ENCODE measurements at regions not wholly inside any gene's neighbourhood (a gene's known extent, or its start where the extent isn't known, plus 50 kb on each side); places are given as distances from the start of the nearest gene placed in this dataset.

DNA sequence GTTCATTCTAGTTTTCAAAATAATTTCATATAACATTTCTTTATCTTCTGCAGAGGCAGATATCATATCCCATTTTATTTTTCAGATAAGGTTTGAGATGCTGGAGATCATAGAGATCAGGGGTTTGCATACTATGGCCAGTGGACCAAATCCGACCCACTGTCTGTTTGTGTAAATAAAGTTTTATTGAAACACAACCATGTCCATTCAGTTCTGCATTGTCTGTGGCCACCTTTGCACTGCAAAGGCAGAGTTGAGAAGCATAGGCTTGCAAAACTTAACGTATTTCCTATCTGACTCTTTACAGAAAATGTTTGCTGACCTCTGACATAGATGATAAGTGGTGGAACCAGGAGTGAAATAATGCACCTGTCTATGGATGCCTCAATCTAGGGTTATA is 63.9 kb upstream of the SOD3 start:
- no peaks in the 10 kb centered on the region for H3K79me2 ChIP-seq (ENCODE audit: low read depth)
- no peaks in the 10 kb centered on the region for H3F3A ChIP-seq (ENCODE audit: low read depth)
- H3K9ac ChIP-seq = no peak overlapping the region
- H3K4me2 ChIP-seq = no peak overlapping the region
- Mint-ChIP-seq H3K36me3 (no peaks in the 10 kb centered on the region), H3K4me3 (no peak overlapping the region), H3K27ac (no peak overlapping the region), H3K4me1 (peaks cover 7% of the 10 kb centered on the region), H3K27me3 (ENCODE audit: insufficient read depth, low read depth) (peaks cover 2% of the 10 kb centered on the region), H3K9me3 (peaks cover 6% of the 10 kb centered on the region)
- no peak for TF ChIP-seq EZH2phosphoT487 (IDR thresholded peaks at IDR 0.05)
- no peak for TF ChIP-seq EZH2 (IDR thresholded peaks at IDR 0.05)
- TF ChIP-seq, protein P1, sequence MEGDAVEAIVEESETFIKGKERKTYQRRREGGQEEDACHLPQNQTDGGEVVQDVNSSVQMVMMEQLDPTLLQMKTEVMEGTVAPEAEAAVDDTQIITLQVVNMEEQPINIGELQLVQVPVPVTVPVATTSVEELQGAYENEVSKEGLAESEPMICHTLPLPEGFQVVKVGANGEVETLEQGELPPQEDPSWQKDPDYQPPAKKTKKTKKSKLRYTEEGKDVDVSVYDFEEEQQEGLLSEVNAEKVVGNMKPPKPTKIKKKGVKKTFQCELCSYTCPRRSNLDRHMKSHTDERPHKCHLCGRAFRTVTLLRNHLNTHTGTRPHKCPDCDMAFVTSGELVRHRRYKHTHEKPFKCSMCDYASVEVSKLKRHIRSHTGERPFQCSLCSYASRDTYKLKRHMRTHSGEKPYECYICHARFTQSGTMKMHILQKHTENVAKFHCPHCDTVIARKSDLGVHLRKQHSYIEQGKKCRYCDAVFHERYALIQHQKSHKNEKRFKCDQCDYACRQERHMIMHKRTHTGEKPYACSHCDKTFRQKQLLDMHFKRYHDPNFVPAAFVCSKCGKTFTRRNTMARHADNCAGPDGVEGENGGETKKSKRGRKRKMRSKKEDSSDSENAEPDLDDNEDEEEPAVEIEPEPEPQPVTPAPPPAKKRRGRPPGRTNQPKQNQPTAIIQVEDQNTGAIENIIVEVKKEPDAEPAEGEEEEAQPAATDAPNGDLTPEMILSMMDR (IDR thresholded peaks at IDR 0.05) = no peak
- no peak overlapping the region for H3K4me3 ChIP-seq
- H3K27me3 ChIP-seq = no peaks in the 10 kb centered on the region
- H3K9me3 ChIP-seq (ENCODE audit: low read depth) = no peaks in the 10 kb centered on the region
- no peak overlapping the region for H3K27ac ChIP-seq
- no peaks in the 10 kb centered on the region for H4K20me1 ChIP-seq (ENCODE audit: low read depth)
- H3K36me3 ChIP-seq = no peaks in the 10 kb centered on the region
- DNase-seq (ENCODE audit: low spot score) = no peak
- no peak overlapping the region for H2AFZ ChIP-seq (replicated peaks)
- H3K4me1 ChIP-seq = no peaks in the 10 kb centered on the region

DNA sequence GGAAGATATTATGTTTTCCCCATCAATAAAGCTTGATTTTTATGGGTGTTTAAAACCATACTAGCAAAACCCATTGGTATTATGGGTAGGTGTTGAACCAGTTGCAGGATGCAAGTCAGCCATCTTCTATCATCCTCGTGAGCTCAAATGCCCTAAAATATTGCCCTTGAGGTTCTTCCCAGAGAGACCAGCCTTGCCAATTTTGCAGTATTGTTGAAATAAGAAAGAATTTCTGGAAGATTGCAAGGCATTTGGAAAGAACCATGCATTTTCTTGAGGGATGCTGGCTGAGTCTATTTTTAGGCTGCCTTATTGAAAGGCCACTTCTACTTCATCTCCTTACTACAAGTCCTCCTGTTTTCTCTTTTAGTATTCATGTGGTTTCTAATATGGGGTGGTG is 60.9 kb upstream of the SOD3 start:
- Histone ChIP-seq H2AFZ (replicated peaks) (peak overlapping the region; percentile 34), H3K4me1 (no peaks in the 10 kb centered on the region), H3K79me2 (ENCODE audit: low read depth) (no peaks in the 10 kb centered on the region), H3K4me2 (no peak overlapping the region), H3K27ac (no peak overlapping the region), H3K27me3 (no peaks in the 10 kb centered on the region), H3K4me3 (no peak overlapping the region), H3K9ac (no peak overlapping the region), H3K9me3 (ENCODE audit: low read depth) (no peaks in the 10 kb centered on the region), H4K20me1 (ENCODE audit: low read depth) (no peaks in the 10 kb centered on the region), H3K36me3 (no peaks in the 10 kb centered on the region), H3F3A (ENCODE audit: low read depth) (no peaks in the 10 kb centered on the region)
- Mint-ChIP-seq H3K27ac (no peak overlapping the region), H3K4me3 (no peak overlapping the region), H3K4me1 (peaks cover 7% of the 10 kb centered on the region), H3K9me3 (peaks cover 25% of the 10 kb centered on the region), H3K27me3 (ENCODE audit: insufficient read depth, low read depth) (peaks cover 4% of the 10 kb centered on the region), H3K36me3 (no peaks in the 10 kb centered on the region)
- TF ChIP-seq, protein P1 (IDR thresholded peaks at IDR 0.05) = no peak
- TF ChIP-seq EZH2phosphoT487 (IDR thresholded peaks at IDR 0.05) = no peak
- TF ChIP-seq EZH2 (IDR thresholded peaks at IDR 0.05) = no peak
- DNase-seq (ENCODE audit: low spot score) = no peak

DNA sequence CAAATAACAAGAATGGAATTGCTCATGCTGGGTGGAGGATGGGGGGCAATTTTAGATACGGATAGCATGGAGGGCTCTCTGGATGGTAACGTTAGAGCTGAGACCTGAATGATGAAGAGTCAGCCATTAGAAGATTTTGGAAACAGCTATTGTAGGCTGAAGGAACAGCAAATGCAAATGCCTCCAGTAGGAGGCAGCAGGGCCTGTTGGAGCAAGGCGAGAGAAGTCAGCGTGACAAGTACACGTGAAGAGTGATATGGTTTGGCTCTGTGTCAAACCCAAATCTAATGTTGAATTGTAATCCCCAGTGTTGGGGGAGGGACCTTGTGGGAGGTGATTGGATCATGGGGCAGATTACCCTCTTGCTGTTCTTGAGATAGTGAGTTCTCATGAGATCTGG is 59.3 kb upstream of the SOD3 start:
- no peaks in the 10 kb centered on the region for H3K36me3 Mint-ChIP-seq
- H4K20me1 ChIP-seq (ENCODE audit: low read depth) = no peaks in the 10 kb centered on the region
- peaks cover 25% of the 10 kb centered on the region for H3K9me3 Mint-ChIP-seq
- no peak overlapping the region for H3K4me2 ChIP-seq
- no peaks in the 10 kb centered on the region for H3F3A ChIP-seq (ENCODE audit: low read depth)
- no peaks in the 10 kb centered on the region for H3K9me3 ChIP-seq (ENCODE audit: low read depth)
- no peaks in the 10 kb centered on the region for H3K4me1 ChIP-seq
- no peak overlapping the region for H2AFZ ChIP-seq (replicated peaks)
- H3K36me3 ChIP-seq = no peaks in the 10 kb centered on the region
- TF ChIP-seq, protein P1 (IDR thresholded peaks at IDR 0.05) = peak; percentile 44
- TF ChIP-seq EZH2phosphoT487 (IDR thresholded peaks at IDR 0.05) = no peak
- H3K4me1 Mint-ChIP-seq = peaks cover 7% of the 10 kb centered on the region
- no peak overlapping the region for H3K4me3 ChIP-seq
- no peak overlapping the region for H3K27ac Mint-ChIP-seq
- H3K4me3 Mint-ChIP-seq = no peak overlapping the region
- no peak overlapping the region for H3K9ac ChIP-seq
- no peaks in the 10 kb centered on the region for H3K27me3 ChIP-seq
- peaks cover 5% of the 10 kb centered on the region for H3K27me3 Mint-ChIP-seq (ENCODE audit: insufficient read depth, low read depth)
- no peaks in the 10 kb centered on the region for H3K79me2 ChIP-seq (ENCODE audit: low read depth)
- no peak overlapping the region for H3K27ac ChIP-seq
- DNase-seq (ENCODE audit: low spot score) = peak; percentile 34
